Right forelimb (tissue), 1 donor: ENCODE measurements at regions not wholly inside any gene's neighbourhood (a gene's known extent, or its start where the extent isn't known, plus 50 kb on each side); places are given as distances from the start of the nearest gene placed in this dataset.

ENCODE experiments used
- DNase-seq: peaks from one replicate; pipeline ENCODE4 v3.0.0-alpha.2; 2018

GRCh38 chr15:69530991-69531664, 78.5 kb downstream of the RPLP1 start:
- DNase-seq, result no peak

- no peak for DNase-seq
These were observed 79.0 kb downstream of the RPLP1 start for GRCh38 chr15:69531665-69532027.

GRCh38 chr15:69532066-69532465, 79.4 kb downstream of the RPLP1 start:
- DNase-seq, result no peak

GRCh38 chr15:69532856-69533255, 80.2 kb downstream of the RPLP1 start:
- no peak for DNase-seq

GRCh38 chr15:69533522-69533921, 80.9 kb downstream of the RPLP1 start:
- no peak for DNase-seq

- DNase-seq, result no peak
These were observed 82.6 kb downstream of the RPLP1 start for GRCh38 chr15:69535101-69535638.

- DNase-seq, result no peak
These were observed 83.4 kb downstream of the RPLP1 start for GRCh38 chr15:69535998-69536397.

- no peak for DNase-seq
These were observed 84.3 kb downstream of the RPLP1 start for GRCh38 chr15:69536726-69537512.

- no peak for DNase-seq
These were observed 85.3 kb downstream of the RPLP1 start for GRCh38 chr15:69537901-69538300.

- DNase-seq, result no peak
These were observed 85.8 kb downstream of the RPLP1 start for GRCh38 chr15:69538379-69538778.

- no peak for DNase-seq
These were observed 86.7 kb downstream of the RPLP1 start for GRCh38 chr15:69539345-69539744.

- peak; percentile 85 for DNase-seq
These were observed 88.0 kb downstream of the RPLP1 start for GRCh38 chr15:69540622-69541021.

- DNase-seq, result no peak
These were observed 89.4 kb downstream of the RPLP1 start for GRCh38 chr15:69542028-69542427.

- DNase-seq, result no peak
These were observed 91.2 kb downstream of the RPLP1 start for GRCh38 chr15:69543681-69544364.

GRCh38 chr15:69544365-69545113, 91.9 kb downstream of the RPLP1 start:
- DNase-seq, result no peak

- DNase-seq, result no peak
These were observed 93.6 kb downstream of the RPLP1 start for GRCh38 chr15:69546182-69546581.

- DNase-seq, result no peak
These were observed 96.0 kb downstream of the RPLP1 start for GRCh38 chr15:69548395-69549180.

- DNase-seq, result no peak
These were observed 98.9 kb downstream of the RPLP1 start for GRCh38 chr15:69551391-69552056.

GRCh38 chr15:69552057-69552815, 99.6 kb downstream of the RPLP1 start:
- no peak for DNase-seq

GRCh38 chr15:69553686-69554085, 101.1 kb downstream of the RPLP1 start:
- DNase-seq, result no peak
